ENCODE measurements at regions not wholly inside any gene's neighbourhood (a gene's known extent, or its start where the extent isn't known, plus 50 kb on each side); places are given as distances from the start of the nearest gene placed in this dataset.

- Histone ChIP-seq H3K27ac (ENCODE audit: low read length) (no peak overlapping the region), H3K27me3 (ENCODE audit: low read depth, low read length) (no peaks in the 10 kb centered on the region), H3K4me1 (ENCODE audit: low read length) (no peaks in the 10 kb centered on the region), H3K9me3 (ENCODE audit: insufficient read depth, low read length) (no peaks in the 10 kb centered on the region), H2AFZ (ENCODE audit: low read depth, low read length) (peak overlapping the region; percentile 31; the same call in 1 of the 2 replicates), H3K9ac (ENCODE audit: low read length) (no peak overlapping the region), H3K79me2 (ENCODE audit: low read length) (no peaks in the 10 kb centered on the region), H3K36me3 (replicated peaks; ENCODE audit: low read depth, low read length) (no peaks in the 10 kb centered on the region), H3K4me2 (ENCODE audit: low read length) (no peak overlapping the region), H3K4me3 (ENCODE audit: low read length) (no peak overlapping the region), H4K20me1 (ENCODE audit: insufficient read depth, low read length) (no peaks in the 10 kb centered on the region)
- TF ChIP-seq EZH2phosphoT487 (IDR thresholded peaks at IDR 0.05; ENCODE audit: low read depth) (no peak), CTCF (IDR thresholded peaks at IDR 0.05; ENCODE audit: low read depth, low read length) (no peak)
These were observed 420.3 kb downstream of the FAT4 start for GRCh38 chr4:125735102-125735501.

GRCh38 chr4:125736057-125736456 lies 421.3 kb downstream of the FAT4 start:
- TF ChIP-seq EZH2phosphoT487 (IDR thresholded peaks at IDR 0.05; ENCODE audit: low read depth) (no peak), CTCF (IDR thresholded peaks at IDR 0.05; ENCODE audit: low read depth, low read length) (peak; percentile 41)
- Histone ChIP-seq H3K4me2 (ENCODE audit: low read length) (no peak overlapping the region), H4K20me1 (ENCODE audit: insufficient read depth, low read length) (no peaks in the 10 kb centered on the region), H3K4me3 (ENCODE audit: low read length) (no peak overlapping the region), H3K9me3 (ENCODE audit: insufficient read depth, low read length) (no peaks in the 10 kb centered on the region), H3K79me2 (ENCODE audit: low read length) (no peaks in the 10 kb centered on the region), H3K27me3 (ENCODE audit: low read depth, low read length) (no peaks in the 10 kb centered on the region), H3K36me3 (replicated peaks; ENCODE audit: low read depth, low read length) (no peaks in the 10 kb centered on the region), H3K4me1 (ENCODE audit: low read length) (no peaks in the 10 kb centered on the region), H3K9ac (ENCODE audit: low read length) (no peak overlapping the region), H2AFZ (ENCODE audit: low read depth, low read length) (no peak overlapping the region), H3K27ac (ENCODE audit: low read length) (no peak overlapping the region)

- H3K79me2 ChIP-seq (ENCODE audit: low read length) = no peaks in the 10 kb centered on the region
- no peaks in the 10 kb centered on the region for H3K36me3 ChIP-seq (replicated peaks; ENCODE audit: low read depth, low read length)
- no peak overlapping the region for H3K9ac ChIP-seq (ENCODE audit: low read length)
- no peaks in the 10 kb centered on the region for H4K20me1 ChIP-seq (ENCODE audit: insufficient read depth, low read length)
- H2AFZ ChIP-seq (ENCODE audit: low read depth, low read length) = no peak overlapping the region
- TF ChIP-seq EZH2phosphoT487 (IDR thresholded peaks at IDR 0.05; ENCODE audit: low read depth) (no peak), CTCF (IDR thresholded peaks at IDR 0.05; ENCODE audit: low read depth, low read length) (no peak)
- no peak overlapping the region for H3K4me2 ChIP-seq (ENCODE audit: low read length)
- H3K9me3 ChIP-seq (ENCODE audit: insufficient read depth, low read length) = no peaks in the 10 kb centered on the region
- no peaks in the 10 kb centered on the region for H3K4me1 ChIP-seq (ENCODE audit: low read length)
- H3K27me3 ChIP-seq (ENCODE audit: low read depth, low read length) = no peaks in the 10 kb centered on the region
- no peak overlapping the region for H3K27ac ChIP-seq (ENCODE audit: low read length)
- H3K4me3 ChIP-seq (ENCODE audit: low read length) = no peak overlapping the region
These were observed 425.0 kb downstream of the FAT4 start for GRCh38 chr4:125739760-125740159.

- H3K9ac ChIP-seq (ENCODE audit: low read length) = no peak overlapping the region
- no peak overlapping the region for H2AFZ ChIP-seq (ENCODE audit: low read depth, low read length)
- H3K27ac ChIP-seq (ENCODE audit: low read length) = no peak overlapping the region
- H3K27me3 ChIP-seq (ENCODE audit: low read depth, low read length) = no peaks in the 10 kb centered on the region
- H4K20me1 ChIP-seq (ENCODE audit: insufficient read depth, low read length) = no peaks in the 10 kb centered on the region
- H3K4me1 ChIP-seq (ENCODE audit: low read length) = no peaks in the 10 kb centered on the region
- H3K4me3 ChIP-seq (ENCODE audit: low read length) = no peak overlapping the region
- H3K9me3 ChIP-seq (ENCODE audit: insufficient read depth, low read length) = no peaks in the 10 kb centered on the region
- no peak overlapping the region for H3K4me2 ChIP-seq (ENCODE audit: low read length)
- TF ChIP-seq CTCF (IDR thresholded peaks at IDR 0.05; ENCODE audit: low read depth, low read length) (peak; percentile 48), EZH2phosphoT487 (IDR thresholded peaks at IDR 0.05; ENCODE audit: low read depth) (no peak)
- no peaks in the 10 kb centered on the region for H3K79me2 ChIP-seq (ENCODE audit: low read length)
- H3K36me3 ChIP-seq (replicated peaks; ENCODE audit: low read depth, low read length) = no peaks in the 10 kb centered on the region
These were observed 427.2 kb downstream of the FAT4 start for GRCh38 chr4:125741825-125742452.
